ENCODE measurements at regions not wholly inside any gene's neighbourhood (a gene's known extent, or its start where the extent isn't known, plus 50 kb on each side); places are given as distances from the start of the nearest gene placed in this dataset.

- H3K9me3 ChIP-seq, result no peaks in the 10 kb centered on the region
- H3K27me3 ChIP-seq, result no peaks in the 10 kb centered on the region
- H3K36me3 ChIP-seq, result no peaks in the 10 kb centered on the region
- DNase-seq, result no peak
- no peak for TF ChIP-seq POLR2A (IDR thresholded peaks at IDR 0.05)
- no peak for TF ChIP-seq CTCF (IDR thresholded peaks at IDR 0.05)
- H3K4me1 ChIP-seq, result peaks cover 0 to 33% (median 1%) of the 10 kb centered on the region in 4 donors
- H3K27ac ChIP-seq, result no peak overlapping the region
- no peak overlapping the region for H3K4me3 ChIP-seq
Measured at GRCh38 chr5:149441986-149442385, 62.9 kb upstream of the IL17B start.

- no peak for TF ChIP-seq CTCF (IDR thresholded peaks at IDR 0.05)
- TF ChIP-seq POLR2A (IDR thresholded peaks at IDR 0.05), result no peak
- no peaks in the 10 kb centered on the region for H3K36me3 ChIP-seq
- peaks cover 0 to 33% (median 1%) of the 10 kb centered on the region in 4 donors for H3K4me1 ChIP-seq
- no peaks in the 10 kb centered on the region for H3K27me3 ChIP-seq
- H3K9me3 ChIP-seq, result no peaks in the 10 kb centered on the region
- H3K27ac ChIP-seq, result no peak overlapping the region
- DNase-seq, result no peak
- no peak overlapping the region for H3K4me3 ChIP-seq
Measured at GRCh38 chr5:149441194-149441753, 62.2 kb upstream of the IL17B start.

- Histone ChIP-seq H3K36me3 (no peaks in the 10 kb centered on the region), H3K27me3 (no peaks in the 10 kb centered on the region), H3K4me1 (peaks cover 0 to 28% (median 1%) of the 10 kb centered on the region in 4 donors), H3K27ac (peak overlapping the region in 2 of 4 donors; percentile 40 to 67), H3K9me3 (no peaks in the 10 kb centered on the region), H3K4me3 (no peak overlapping the region)
- no peak for TF ChIP-seq POLR2A (IDR thresholded peaks at IDR 0.05)
- peak in 4 of 6 experiments; percentile 19 to 77 (median 69) for TF ChIP-seq CTCF (IDR thresholded peaks at IDR 0.05)
- DNase-seq, result peak in 2 of 3 donors; percentile 79 to 83
Measured at GRCh38 chr5:149439899-149440542, 60.9 kb upstream of the IL17B start.

GRCh38 chr5:149438711-149439132 is 59.6 kb upstream of the IL17B start:
- Histone ChIP-seq H3K4me1 (peaks cover 0 to 28% (median 1%) of the 10 kb centered on the region in 4 donors), H3K27me3 (no peaks in the 10 kb centered on the region), H3K4me3 (no peak overlapping the region), H3K27ac (peak overlapping the region in 1 of 4 donors; percentile 8), H3K9me3 (no peaks in the 10 kb centered on the region), H3K36me3 (no peaks in the 10 kb centered on the region)
- TF ChIP-seq POLR2A (IDR thresholded peaks at IDR 0.05), result no peak
- no peak for TF ChIP-seq CTCF (IDR thresholded peaks at IDR 0.05)
- no peak for DNase-seq

GRCh38 chr5:149438281-149438680 is 59.2 kb upstream of the IL17B start:
- TF ChIP-seq CTCF (IDR thresholded peaks at IDR 0.05), result no peak
- no peak for TF ChIP-seq POLR2A (IDR thresholded peaks at IDR 0.05)
- no peak for DNase-seq
- no peaks in the 10 kb centered on the region for H3K27me3 ChIP-seq
- H3K27ac ChIP-seq, result no peak overlapping the region
- H3K9me3 ChIP-seq, result no peaks in the 10 kb centered on the region
- peaks cover 0 to 28% (median 1%) of the 10 kb centered on the region in 4 donors for H3K4me1 ChIP-seq
- H3K36me3 ChIP-seq, result no peaks in the 10 kb centered on the region
- no peak overlapping the region for H3K4me3 ChIP-seq
